CD4-positive, alpha-beta T cell treated with Interleukin-17A for 1 hour (primary cell): ENCODE measurements at regions not wholly inside any gene's neighbourhood (a gene's known extent, or its start where the extent isn't known, plus 50 kb on each side); places are given as distances from the start of the nearest gene placed in this dataset.
"Not testable (repeated sequence)": the region's sequence is repeated elsewhere in the genome, so short reads cannot be mapped to it uniquely, and the experiment has no call there.

Source experiments
- DNase-seq: peaks from one replicate; pipeline ENCODE4 v3.0.0-alpha.2; 2020

- DNase-seq, result no peak
Measured at GRCh38 chr14:83023369-83023768, 1489.7 kb upstream of the SEL1L start.

- DNase-seq, result no peak
Measured at GRCh38 chr14:83041224-83041623, 1507.6 kb upstream of the SEL1L start.

GRCh38 chr14:83042858-83043257 is 1509.2 kb upstream of the SEL1L start:
- no peak for DNase-seq

DNA sequence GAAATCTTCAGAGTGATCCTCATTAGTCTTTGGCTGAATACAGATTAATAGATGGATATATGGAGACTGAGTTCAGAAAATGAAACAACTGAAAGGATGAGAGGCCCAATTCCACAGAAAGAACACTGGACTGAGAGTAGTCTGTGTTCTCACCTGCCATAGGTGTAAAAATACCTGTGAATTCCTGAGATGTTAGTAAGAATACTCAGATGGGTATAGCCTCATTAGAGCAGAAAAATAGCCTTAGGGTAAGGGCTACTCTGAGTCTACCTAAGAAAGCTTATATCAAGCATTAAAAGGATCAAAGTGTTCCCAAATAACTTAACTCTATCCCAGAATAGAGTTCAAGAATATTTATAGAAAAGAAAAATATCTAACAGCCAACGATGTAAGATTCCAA is 1510.3 kb upstream of the SEL1L start:
- no peak for DNase-seq

- no peak for DNase-seq
Measured at GRCh38 chr14:83047059-83047830, 1513.6 kb upstream of the SEL1L start.

GRCh38 chr14:83053022-83053710 is 1519.5 kb upstream of the SEL1L start:
- no peak for DNase-seq

DNA sequence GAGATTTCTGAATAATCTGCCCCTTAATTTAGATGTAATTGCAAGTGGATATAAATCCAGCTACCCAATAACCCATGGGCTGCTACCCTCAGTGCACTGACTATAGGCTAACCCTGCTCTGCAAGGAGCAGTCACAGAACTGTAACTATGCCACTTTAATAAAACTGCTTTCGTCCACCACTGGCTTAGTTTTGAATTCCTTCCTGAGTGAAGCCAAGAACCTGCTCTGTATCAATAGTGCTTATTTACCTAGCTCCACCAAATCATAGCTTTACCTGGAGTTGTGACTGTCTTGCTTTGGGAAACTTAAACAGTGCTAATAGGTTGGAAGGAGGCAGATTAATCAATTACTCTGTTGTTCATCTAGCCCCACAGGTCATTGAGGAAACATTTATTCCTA is 1524.4 kb upstream of the SEL1L start:
- no peak for DNase-seq

- no peak for DNase-seq
Measured at GRCh38 chr14:83071888-83072501, 1538.3 kb upstream of the SEL1L start.

DNA sequence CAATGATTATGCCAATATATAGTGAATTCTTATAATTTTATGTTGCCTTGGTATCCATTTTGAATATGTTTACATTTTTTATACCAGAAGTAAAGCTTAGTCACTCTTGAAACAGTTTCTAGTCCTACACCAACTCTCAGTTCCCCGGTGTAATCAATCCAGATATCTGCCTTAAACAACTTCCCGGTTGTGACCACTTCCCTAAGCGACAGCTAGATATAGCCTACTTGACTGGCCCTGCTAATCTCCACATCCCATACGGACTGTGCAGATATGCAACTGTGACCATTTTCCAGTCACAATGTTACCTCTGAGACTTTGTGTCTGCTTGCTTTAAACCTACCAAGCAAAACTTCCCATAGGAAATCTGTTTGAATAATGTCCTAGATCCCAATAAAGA is 1551.5 kb upstream of the SEL1L start:
- no peak for DNase-seq

DNA sequence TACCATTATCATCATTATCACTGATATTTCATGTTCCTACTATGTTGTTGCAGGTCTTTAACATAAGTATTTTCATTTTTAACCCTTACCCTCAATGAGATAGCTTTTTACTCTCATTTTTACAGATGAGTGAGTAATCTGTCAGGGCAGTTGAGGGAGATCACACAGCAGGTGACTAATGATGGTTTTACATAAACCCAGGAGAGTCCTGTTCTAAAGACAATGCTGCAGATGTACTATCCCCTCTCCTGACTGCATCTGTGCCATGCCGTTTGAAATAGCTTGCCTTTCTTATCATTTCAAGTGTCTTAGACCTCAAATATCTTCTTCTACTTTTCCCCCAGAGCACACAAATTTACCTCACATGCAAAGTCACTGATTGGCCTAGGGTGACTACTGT is 1552.1 kb upstream of the SEL1L start:
- no peak for DNase-seq

- not testable (repeated sequence) for DNase-seq
Measured at GRCh38 chr14:83091991-83092956, 1558.6 kb upstream of the SEL1L start.

DNA sequence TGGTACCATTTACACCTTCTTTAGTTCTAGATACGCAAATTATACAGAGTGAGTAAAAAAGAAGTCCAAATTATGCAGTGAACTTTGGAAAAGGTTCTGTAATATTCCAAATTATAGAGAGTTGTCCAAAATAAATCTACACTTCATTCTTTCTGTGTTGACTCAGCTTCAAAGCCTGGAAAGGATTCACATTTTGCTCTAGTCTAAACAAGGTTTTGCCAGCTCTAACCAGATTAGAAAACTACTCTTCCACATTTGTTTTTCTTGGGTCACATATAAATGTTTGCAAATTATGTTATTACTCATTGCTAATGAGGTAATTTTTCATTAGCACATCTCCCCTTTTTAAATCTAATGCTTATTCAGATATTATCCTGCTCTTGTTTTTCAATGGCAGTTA is 1562.4 kb upstream of the SEL1L start:
- no peak for DNase-seq

GRCh38 chr14:83101846-83102245 is 1568.2 kb upstream of the SEL1L start:
- DNase-seq, result no peak

- no peak for DNase-seq
Measured at GRCh38 chr14:83118029-83118428, 1584.4 kb upstream of the SEL1L start.

GRCh38 chr14:83120187-83120586 is 1586.5 kb upstream of the SEL1L start:
- DNase-seq, result no peak

DNA sequence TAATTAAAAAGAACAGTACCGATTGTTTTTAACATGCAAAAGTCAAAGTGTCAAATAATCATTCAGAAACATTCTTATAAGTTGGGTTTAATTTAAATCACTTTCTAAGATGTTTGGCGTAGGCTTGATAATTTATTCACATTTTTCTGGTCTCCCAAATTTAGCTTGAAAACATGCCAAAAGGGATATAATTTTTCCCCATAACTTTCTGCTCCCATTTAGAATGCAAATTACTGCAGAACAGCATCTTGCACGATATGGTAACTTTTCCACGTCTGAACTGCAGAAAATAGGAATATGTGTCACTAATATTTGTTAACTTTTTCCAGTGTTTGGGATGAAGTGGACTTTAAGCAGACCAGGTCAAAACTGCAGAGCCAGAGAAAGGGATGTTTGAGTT is 1592.4 kb upstream of the SEL1L start:
- no peak for DNase-seq

- DNase-seq, result no peak
Measured at GRCh38 chr14:83128783-83129182, 1595.1 kb upstream of the SEL1L start.

DNA sequence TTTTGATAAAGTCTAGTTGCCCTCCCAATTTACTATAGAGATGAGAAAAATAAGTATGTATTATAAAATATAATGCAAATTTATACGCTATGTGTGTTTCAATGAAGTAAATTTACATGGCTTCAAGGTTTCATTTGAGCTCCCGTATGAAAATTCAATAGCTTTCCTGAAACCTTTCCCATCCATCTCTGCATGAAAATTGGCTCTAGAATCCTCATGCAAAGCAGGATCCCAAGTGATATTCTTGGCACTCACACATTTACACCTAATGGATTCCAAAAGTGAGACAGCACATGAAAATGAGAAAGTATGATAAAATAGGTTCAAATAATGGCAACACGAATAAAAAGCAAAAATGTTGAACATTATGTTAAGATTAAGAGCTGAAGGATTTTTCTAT is 1595.8 kb upstream of the SEL1L start:
- no peak for DNase-seq

- no peak for DNase-seq
Measured at GRCh38 chr14:83133981-83134645, 1600.5 kb upstream of the SEL1L start.

GRCh38 chr14:83140756-83141155 is 1607.1 kb upstream of the SEL1L start:
- DNase-seq, result no peak

DNA sequence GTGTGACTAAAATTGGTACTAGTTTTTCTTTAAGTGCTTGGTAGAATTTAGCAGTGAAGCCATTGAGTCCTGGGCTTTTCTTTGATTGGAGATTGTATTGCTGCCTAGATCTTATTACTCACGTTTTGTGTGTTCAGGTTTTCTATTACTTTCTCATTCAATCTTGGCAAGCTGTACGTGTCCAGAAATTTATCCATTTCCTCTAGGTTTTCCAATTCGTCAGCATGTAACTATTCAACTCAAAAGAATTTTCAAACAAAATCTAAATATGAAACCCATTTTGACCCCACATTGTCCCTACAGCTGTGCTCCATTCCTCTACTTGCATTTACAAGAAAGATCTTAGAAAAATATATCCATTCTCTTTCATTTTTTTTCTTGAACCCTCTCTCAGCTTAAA is 1613.4 kb upstream of the SEL1L start:
- no peak for DNase-seq

DNA sequence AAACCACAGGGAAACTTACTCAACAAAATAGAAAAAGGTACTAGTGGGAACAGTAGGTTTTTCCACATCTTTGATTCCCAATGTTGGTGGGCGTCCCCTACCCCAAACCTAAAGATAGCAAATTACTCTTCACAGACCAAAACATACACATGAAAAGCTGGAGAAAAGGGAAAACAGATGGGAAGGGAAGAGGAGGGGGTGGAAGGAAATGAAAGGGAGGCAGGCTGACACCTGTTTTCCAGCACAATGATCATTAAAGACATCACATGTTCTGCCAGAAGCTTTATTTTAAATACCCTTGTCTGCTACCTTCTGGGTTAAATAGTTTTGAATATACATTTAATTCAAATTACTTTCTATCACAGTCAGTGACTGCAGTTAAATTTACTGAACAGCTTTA is 1617.9 kb upstream of the SEL1L start:
- no peak for DNase-seq
